Heart right ventricle (tissue), 16 donors: ENCODE measurements at regions not wholly inside any gene's neighbourhood (a gene's known extent, or its start where the extent isn't known, plus 50 kb on each side); places are given as distances from the start of the nearest gene placed in this dataset.

ENCODE experiments used
- ATAC-seq, 8 donors: fragments of 200-7000 bp; cut with Tn5 transposase; one replicate each; pipeline ENCODE4 v1.9.1; 2020; ENCODE audit warnings: mild to moderate bottlenecking in 8 of 8, moderate library complexity in 8 of 8, moderate number of reproducible peaks in 1 of 8
- DNase-seq, 2 donors: peaks; one replicate each; pipeline ENCODE4 v3.0.0-alpha.2; 2020
- H3K27ac ChIP-seq, 10 donors: fragments of 200-600 bp; sonication (generic) in 2 of 10; one replicate each; pipeline versions ENCODE4 v1.5.0 to v1.8.0; 2020 to 2022; ENCODE audit warnings: mild to moderate bottlenecking in 3 of 10
- H3K27me3 ChIP-seq, 7 donors: fragments of 200-600 bp; one replicate each; pipeline ENCODE4 v1.8.0; 2021 to 2022; ENCODE audit warnings: mild to moderate bottlenecking in 2 of 7
- H3K36me3 ChIP-seq, 9 donors: fragments of 200-600 bp; sonication (generic) in 1 of 9; one replicate each; pipeline versions ENCODE4 v1.5.0 to v1.8.0; 2020 to 2022; ENCODE audit warnings: mild to moderate bottlenecking in 2 of 9
- H3K4me1 ChIP-seq, 9 donors: fragments of 200-600 bp; sonication (generic) in 1 of 9; one replicate each; pipeline versions ENCODE4 v1.5.0 to v1.8.0; 2020 to 2022; ENCODE audit warnings: mild to moderate bottlenecking in 4 of 9
- H3K4me3 ChIP-seq, 10 donors: fragments of 200-600 bp; sonication (generic) in 2 of 10; one replicate each; pipeline versions ENCODE4 v1.5.0 to v1.8.0; 2020 to 2022; ENCODE audit warnings: mild to moderate bottlenecking in 7 of 10, moderate library complexity in 2 of 10
- H3K9me3 ChIP-seq, 11 donors: fragments of 200-600 bp in 10 of 11; sonication (generic) in 2 of 11; one replicate each; pipeline versions ENCODE4 v1.5.0 to v1.8.0; 2013 to 2022; ENCODE audit warnings: mild to moderate bottlenecking in 2 of 11, control low read depth in 1 of 11, moderate library complexity in 1 of 11
- CTCF ChIP-seq, 9 donors: fragments of 200-600 bp; sonication (generic) in 2 of 9; IDR thresholded peaks; one replicate each; pipeline versions ENCODE4 v1.5.0 to v1.8.0; 2021 to 2022; ENCODE audit warnings: antibody characterized with exemption in 9 of 9, mild to moderate bottlenecking in 5 of 9, moderate library complexity in 1 of 9
- WGBS, 2 donors: extraction: QIAGEN DNeasy Blood & Tissue Kit; methylation state at CpG; one replicate each; pipeline ENCODE4 v1.1.7; 2013; ENCODE audit warnings: inconsistent platforms in 1 of 2; 5-methylcytosine and 5-hydroxymethylcytosine counted together
- intact Hi-C, 10 donors: fragments of 100-400 bp; cut with DNase I; formaldehyde crosslinking; loops; one replicate each; pipeline versions ENCODE4 v1.11.1 to v1.14.2; 2022
- donor health status: Arrhythmogenic right ventricular cardiomyopathy.
- donor health status: ischemic (EF 13 %, LVEDD 7.1; RV severe dilation, severe dysfunction).
- donor health status: healthy with polysubstance abuse.
- donor health status: DM: no; HTN: yes; CAD: no.
- donor health status: DM: no; HTN: no; CAD: no.
- donor health status: ischemic (EF 25% LVEDD 6.9; RV normal size, moderate dysfunction).
- donor health status: ischemic (EF 25% LVEDD 5.7; RV mildly dilated, moderate dysfunction).
- donor health status: healthy.
- donor health status: DM: yes; HTN: yes; CAD: no.
- donor health status: Ischemic cardiomyopathy.
- donor health status: ischemic (EF 35%, LVEDD 5.7; RV mildly dilated, moderate dysfunction).
- donor health status: nonischemic (EF 11% LVEDD 7.7; RV severe dilation, severe dysfunction).
- donor health status: DM: yes; HTN: yes; CAD: no.
- donor health status: PGD.
- donor health status: ischemic (EF 29% LVEDD 5.4; RV normal size, mild dysfunction).
- donor health status: nonischemic (EF 23%, LVEDD 6.1; RV moderate dilation, normal function).

- no peak overlapping the region for H3K27ac ChIP-seq
- no peaks in the 10 kb centered on the region for H3K9me3 ChIP-seq
- no peak for DNase-seq
- no peaks in the 10 kb centered on the region for H3K4me1 ChIP-seq
- intact Hi-C loops = no loop called here
- H3K36me3 ChIP-seq = no peaks in the 10 kb centered on the region
- WGBS, 2 donors = 94 to 96% methylated on average over 8 of the region's 8 CpGs
- H3K4me3 ChIP-seq = no peak overlapping the region
- H3K27me3 ChIP-seq = no peaks in the 10 kb centered on the region
- ATAC-seq = no peak
- no peak for TF ChIP-seq CTCF (IDR thresholded peaks at IDR 0.05)
Measured at GRCh38 chr2:15715596-15715995, 123.9 kb downstream of the DDX1 start.

GRCh38 chr2:15718103-15718943 lies 126.7 kb downstream of the DDX1 start:
- DNase-seq = no peak
- no peak for ATAC-seq
- no peak overlapping the region for H3K27ac ChIP-seq
- no peaks in the 10 kb centered on the region for H3K36me3 ChIP-seq
- TF ChIP-seq CTCF (IDR thresholded peaks at IDR 0.05) = no peak
- H3K4me1 ChIP-seq = no peaks in the 10 kb centered on the region
- H3K9me3 ChIP-seq = no peaks in the 10 kb centered on the region
- H3K27me3 ChIP-seq = no peaks in the 10 kb centered on the region
- intact Hi-C loops = no loop called here
- 72 to 87% methylated on average over 8 of the region's 8 CpGs for WGBS, 2 donors
- no peak overlapping the region for H3K4me3 ChIP-seq

GRCh38 chr2:15718944-15719323 lies 127.3 kb downstream of the DDX1 start:
- Histone ChIP-seq H3K4me3 (no peak overlapping the region), H3K36me3 (no peaks in the 10 kb centered on the region), H3K9me3 (no peaks in the 10 kb centered on the region), H3K27ac (no peak overlapping the region), H3K4me1 (no peaks in the 10 kb centered on the region), H3K27me3 (no peaks in the 10 kb centered on the region)
- no peak for TF ChIP-seq CTCF (IDR thresholded peaks at IDR 0.05)
- ATAC-seq = no peak
- intact Hi-C loops = no loop called here
- no peak for DNase-seq
- WGBS, 2 donors = 75 to 79% methylated on average over 6 of the region's 6 CpGs

GRCh38 chr2:15719566-15720313 lies 128.1 kb downstream of the DDX1 start:
- WGBS, 2 donors = 88 to 91% methylated on average over 8 of the region's 8 CpGs
- no peak overlapping the region for H3K4me3 ChIP-seq
- no peak for TF ChIP-seq CTCF (IDR thresholded peaks at IDR 0.05)
- H3K9me3 ChIP-seq = no peaks in the 10 kb centered on the region
- H3K27ac ChIP-seq = no peak overlapping the region
- H3K36me3 ChIP-seq = no peaks in the 10 kb centered on the region
- ATAC-seq (no peak), DNase-seq (no peak)
- H3K4me1 ChIP-seq = no peaks in the 10 kb centered on the region
- intact Hi-C loops = no loop called here
- no peaks in the 10 kb centered on the region for H3K27me3 ChIP-seq
